ENCODE measurements at regions not wholly inside any gene's neighbourhood (a gene's known extent, or its start where the extent isn't known, plus 50 kb on each side); places are given as distances from the start of the nearest gene placed in this dataset.
"Not testable (repeated sequence)": the region's sequence is repeated elsewhere in the genome, so short reads cannot be mapped to it uniquely, and the experiment has no call there.

GRCh38 chr12:59405992-59406391 lies 189.8 kb upstream of the SLC16A7 start:
- DNase-seq (ENCODE audit: low spot score) (no peak), FAIRE-seq (no peak)

GRCh38 chr12:59404109-59404650 lies 191.6 kb upstream of the SLC16A7 start:
- no peak for FAIRE-seq

GRCh38 chr12:59403259-59403932 lies 192.4 kb upstream of the SLC16A7 start:
- DNase-seq (ENCODE audit: low spot score) (peak; percentile 11), FAIRE-seq (peak; percentile 36)

More at GRCh38 chr12:59404109-59404650, 191.6 kb upstream of the SLC16A7 start:
- no peak for DNase-seq (ENCODE audit: low spot score)

- no peak for DNase-seq (ENCODE audit: low spot score)
- FAIRE-seq, result no peak
Observed at GRCh38 chr12:59401862-59402261, 194.0 kb upstream of the SLC16A7 start.

GRCh38 chr12:59398164-59398563 lies 197.7 kb upstream of the SLC16A7 start:
- no peak for FAIRE-seq
- no peak for DNase-seq (ENCODE audit: low spot score)

GRCh38 chr12:59396919-59397318 lies 198.9 kb upstream of the SLC16A7 start:
- FAIRE-seq (no peak), DNase-seq (ENCODE audit: low spot score) (no peak)

- FAIRE-seq, result no peak
Observed at GRCh38 chr12:59396519-59396918, 199.3 kb upstream of the SLC16A7 start.

GRCh38 chr12:59395310-59395709 lies 200.5 kb upstream of the SLC16A7 start:
- DNase-seq (ENCODE audit: low spot score); FAIRE-seq: not testable (repeated sequence)

More at GRCh38 chr12:59396519-59396918, 199.3 kb upstream of the SLC16A7 start:
- DNase-seq (ENCODE audit: low spot score), result no peak

- FAIRE-seq (no peak), DNase-seq (ENCODE audit: low spot score) (no peak)
Observed at GRCh38 chr12:59393506-59393905, 202.3 kb upstream of the SLC16A7 start.

- FAIRE-seq (no peak), DNase-seq (ENCODE audit: low spot score) (no peak)
Observed at GRCh38 chr12:59389968-59390576, 205.8 kb upstream of the SLC16A7 start.

- FAIRE-seq, result no peak
- DNase-seq (ENCODE audit: low spot score), result no peak
Observed at GRCh38 chr12:59388694-59389093, 207.1 kb upstream of the SLC16A7 start.

GRCh38 chr12:59388176-59388575 lies 207.7 kb upstream of the SLC16A7 start:
- no peak for FAIRE-seq

GRCh38 chr12:59386236-59386635 lies 209.6 kb upstream of the SLC16A7 start:
- no peak for FAIRE-seq
- DNase-seq (ENCODE audit: low spot score), result no peak

More at GRCh38 chr12:59388176-59388575, 207.7 kb upstream of the SLC16A7 start:
- no peak for DNase-seq (ENCODE audit: low spot score)

- no peak for FAIRE-seq
Observed at GRCh38 chr12:59383079-59383822, 212.6 kb upstream of the SLC16A7 start.

GRCh38 chr12:59382282-59383078 lies 213.3 kb upstream of the SLC16A7 start:
- no peak for FAIRE-seq
- DNase-seq (ENCODE audit: low spot score), result no peak

More at GRCh38 chr12:59383079-59383822, 212.6 kb upstream of the SLC16A7 start:
- no peak for DNase-seq (ENCODE audit: low spot score)

- FAIRE-seq (no peak), DNase-seq (ENCODE audit: low spot score) (no peak)
Observed at GRCh38 chr12:59381106-59381505, 214.7 kb upstream of the SLC16A7 start.

GRCh38 chr12:59375633-59376032 lies 220.2 kb upstream of the SLC16A7 start:
- DNase-seq (ENCODE audit: low spot score) (no peak), FAIRE-seq (no peak)

GRCh38 chr12:59374783-59375182 lies 221.0 kb upstream of the SLC16A7 start:
- FAIRE-seq, result no peak
- DNase-seq (ENCODE audit: low spot score), result no peak

- no peak for DNase-seq (ENCODE audit: low spot score)
- no peak for FAIRE-seq
Observed at GRCh38 chr12:59372956-59373355, 222.9 kb upstream of the SLC16A7 start.

GRCh38 chr12:59370933-59371332 lies 224.9 kb upstream of the SLC16A7 start:
- no peak for FAIRE-seq
- no peak for DNase-seq (ENCODE audit: low spot score)

- no peak for FAIRE-seq
- DNase-seq (ENCODE audit: low spot score), result no peak
Observed at GRCh38 chr12:59365133-59365532, 230.7 kb upstream of the SLC16A7 start.

Measured in RCC 7860 (cell line).